K562 (cell line): ENCODE measurements at regions not wholly inside any gene's neighbourhood (a gene's known extent, or its start where the extent isn't known, plus 50 kb on each side); places are given as distances from the start of the nearest gene placed in this dataset.
A peak's percentile ranks its signal among the peaks of the same experiment; 100 is the strongest.

ENCODE experiments used
- ATF7 ChIP-seq: fragments of 450-650 bp; IDR thresholded peaks from 2 replicates; pipeline ENCODE4 v1.7.1; 2014; ENCODE audit warnings: mild to moderate bottlenecking, moderate library complexity
- NFIC ChIP-seq: fragments of 450-650 bp; IDR thresholded peaks from 2 replicates; pipeline ENCODE4 v1.6.1; 2017; ENCODE audit warnings: mild to moderate bottlenecking, inconsistent platforms
- NFYB ChIP-seq: IDR thresholded peaks from 2 replicates; pipeline ENCODE4 v1.6.1; 2011; ENCODE audit warnings: mild to moderate bottlenecking, moderate library complexity; ENCODE audit not compliant: insufficient read length; ENCODE audit errors: extremely low read depth
- PREB ChIP-seq: sonication (generic); formaldehyde crosslinking; IDR thresholded peaks from 2 replicates; pipeline ENCODE4 v1.8.1; 2023; ENCODE audit warnings: mild to moderate bottlenecking, missing genetic modification reagents
- THRAP3 ChIP-seq: fragments of 450-650 bp; IDR thresholded peaks from 2 replicates; pipeline ENCODE4 v1.6.1; 2016; ENCODE audit warnings: mild to moderate bottlenecking, inconsistent platforms, borderline replicate concordance
- ZNF121 ChIP-seq: sonication (generic); formaldehyde crosslinking; conservative IDR thresholded peaks from 2 replicates; pipeline ENCODE4 v1.8.0; 2022; ENCODE audit warnings: missing genetic modification reagents
- ZNF318 ChIP-seq, 2 experiments: fragments of 450-650 bp; IDR thresholded peaks; 2 replicates each; pipeline ENCODE4 v1.6.1; 2016; ENCODE audit warnings: mild to moderate bottlenecking in 2 of 2, borderline replicate concordance in 1 of 2, low read depth in 1 of 2, moderate library complexity in 1 of 2
- ZNF639 ChIP-seq, 2 experiments: fragments of 200-800 bp in 1 of 2; sonication (Bioruptor generic) in 1 of 2; sonication (generic) in 1 of 2; formaldehyde crosslinking in 1 of 2; IDR thresholded peaks in 1 of 2; conservative IDR thresholded peaks in 1 of 2; 2 replicates each; pipeline versions ENCODE4 v1.5.0 to v1.6.1; 2016 to 2020; ENCODE audit warnings: missing compliant biosample characterization in 1 of 2, missing genetic modification characterization in 1 of 2, missing genetic modification reagents in 1 of 2
- ZNF79 ChIP-seq: fragments of 250-450 bp; sonication (Bioruptor Pico); IDR thresholded peaks from 2 replicates; pipeline ENCODE4 v1.4.0; 2020; ENCODE audit warnings: low read depth, mild to moderate bottlenecking, moderate library complexity
- ZZZ3 ChIP-seq: fragments of 450-650 bp; IDR thresholded peaks from 2 replicates; pipeline ENCODE4 v1.6.1; 2016; ENCODE audit warnings: antibody characterized with exemption, mild to moderate bottlenecking, moderate library complexity

GRCh38 chr15:87662575-87662974 is 594.0 kb downstream of the NTRK3 start (continued):
- TF ChIP-seq ZNF318 (IDR thresholded peaks at IDR 0.05; ENCODE audit: borderline replicate concordance in 1 of 2, low read depth in 1 of 2): no peak
- no peak for TF ChIP-seq THRAP3
- no peak for TF ChIP-seq ZNF79 (CRISPR knock-in tag)
- no peak for TF ChIP-seq ZNF121
- no peak for TF ChIP-seq ZNF639 (CRISPR knock-in tag; conservative IDR thresholded peaks at IDR 0.05 in 1 of 2, IDR thresholded peaks at IDR 0.05 in 1 of 2)
- TF ChIP-seq ZZZ3: no peak
- TF ChIP-seq NFIC: no peak
- no peak for TF ChIP-seq PREB
- peak; percentile 50; the same call in 1 of the 2 replicates for TF ChIP-seq ATF7
- peak; percentile 38 for TF ChIP-seq NFYB
